T47D (cell line): ENCODE measurements at regions not wholly inside any gene's neighbourhood (a gene's known extent, or its start where the extent isn't known, plus 50 kb on each side); places are given as distances from the start of the nearest gene placed in this dataset.
"Not testable (repeated sequence)": the region's sequence is repeated elsewhere in the genome, so short reads cannot be mapped to it uniquely, and the experiment has no call there.

Experiments
- DNase-seq, 2 experiments: peaks; one replicate each; pipeline versions ENCODE4 v3.0.0 to v3.0.0-alpha.2; 2011 to 2012; ENCODE audit warnings: low read depth in 1 of 2, low spot score in 1 of 2
- JUND ChIP-seq: IDR thresholded peaks from 2 replicates; pipeline ENCODE4 v1.6.1; 2012; ENCODE audit warnings: low read depth
- in situ Hi-C: cut with HindIII; loops from 2 replicates; pipeline ENCODE4 v1.10.0; 2016; ENCODE audit warnings: low sequenced_read_pairs, low pct_unique_long_range_greater_than_20kb

DNA sequence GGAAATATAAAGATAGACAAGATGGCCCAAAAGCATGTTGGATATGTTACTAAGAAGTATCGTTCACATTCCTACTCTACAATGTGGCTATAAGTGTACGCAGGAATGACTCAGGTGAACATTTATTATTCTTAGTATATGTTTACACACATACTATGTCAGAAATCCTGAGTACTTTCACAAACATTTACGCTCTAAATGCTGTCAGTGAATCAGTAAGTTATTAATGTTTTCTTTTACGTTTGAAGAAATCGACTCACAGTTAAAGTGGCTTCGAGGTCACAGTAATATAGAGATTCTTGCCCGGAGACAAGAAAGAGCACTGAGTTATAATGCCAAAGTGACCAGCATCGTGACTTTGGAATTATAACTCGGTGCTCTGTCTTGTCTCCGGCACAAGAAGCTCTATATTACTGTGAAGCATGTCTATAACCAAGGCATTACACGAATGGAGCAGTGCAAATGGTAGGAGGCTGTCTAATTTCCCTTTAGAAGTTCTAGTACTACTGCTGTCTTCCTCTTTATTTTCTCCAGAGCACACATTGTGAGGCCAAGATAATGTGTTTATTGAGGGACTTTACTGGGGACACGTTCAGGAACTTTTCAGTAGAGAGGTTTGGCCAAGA lies 61.8 kb upstream of the P3H2 start:
- no peak for TF ChIP-seq JUND
- no peak for DNase-seq
- in situ Hi-C loops: no loop called here

DNA sequence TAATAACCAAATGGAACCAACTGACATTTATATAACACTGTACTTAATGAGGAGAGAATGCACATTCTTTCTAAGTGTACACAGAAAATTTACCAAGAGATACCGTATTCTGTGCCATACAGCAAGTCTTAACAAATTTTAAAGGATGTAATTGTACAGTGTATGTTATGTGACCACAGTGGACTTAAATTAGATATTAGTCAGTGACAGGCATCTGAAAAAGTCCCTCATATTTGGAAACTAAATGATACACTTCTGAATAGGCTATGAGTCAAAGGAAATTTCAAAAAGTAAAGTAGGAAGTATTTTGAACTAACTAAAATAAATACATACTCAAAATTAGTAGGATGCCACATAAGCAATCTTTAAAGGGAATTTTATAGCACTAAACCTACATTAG lies 59.6 kb upstream of the P3H2 start:
- DNase-seq: no peak
- in situ Hi-C loops: no loop called here
- TF ChIP-seq JUND: no peak

DNA sequence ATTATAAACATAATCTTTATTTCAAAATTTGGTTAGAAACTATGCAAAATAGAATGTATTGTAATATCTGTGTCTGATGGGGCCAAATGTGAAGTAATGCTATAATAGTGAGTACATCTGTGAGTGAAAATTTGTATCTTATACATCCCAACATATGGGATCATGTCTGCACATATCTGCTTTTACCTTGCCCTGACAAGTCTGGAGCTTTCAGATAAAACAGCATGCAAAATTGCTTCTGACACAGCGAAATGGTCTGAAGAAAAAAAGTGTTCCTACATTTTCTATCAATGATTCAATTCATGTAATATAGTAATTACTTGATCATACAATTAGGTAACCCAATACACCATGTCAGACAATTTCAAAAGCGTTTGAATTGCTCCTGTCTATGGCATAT lies 58.1 kb upstream of the P3H2 start:
- in situ Hi-C loops: no loop called here
- no peak for TF ChIP-seq JUND
- no peak for DNase-seq

DNA sequence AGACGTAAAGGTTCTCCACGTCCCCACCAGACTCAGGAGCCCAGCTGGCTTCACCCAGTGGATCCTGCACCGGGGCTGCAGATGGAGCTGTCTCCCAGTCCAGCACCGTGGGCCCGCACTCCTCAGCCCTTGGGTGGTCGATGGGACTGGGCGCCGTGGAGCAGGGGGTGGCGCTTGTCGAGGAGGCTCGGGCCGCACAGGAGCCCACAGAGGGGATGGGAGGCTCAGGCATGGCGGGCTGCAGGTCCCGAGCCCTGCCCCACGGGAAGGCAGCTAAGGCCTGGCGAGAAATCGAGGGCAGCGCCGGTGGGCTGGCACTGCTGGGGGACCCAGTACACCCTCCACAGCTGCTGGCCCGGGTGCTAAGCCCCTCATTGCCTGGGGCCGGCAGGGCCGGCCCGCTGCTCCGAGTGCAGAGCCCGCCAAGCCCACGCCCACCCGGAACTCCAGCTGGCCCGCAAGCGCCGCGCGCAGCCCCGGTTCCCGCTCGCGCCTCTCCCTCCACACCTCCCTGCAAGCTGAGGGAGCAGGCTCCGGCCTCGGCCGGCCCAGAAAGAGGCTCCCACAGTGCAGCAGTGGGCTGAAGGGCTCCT lies 56.3 kb upstream of the P3H2 start:
- in situ Hi-C loops, DNase-seq: not testable (repeated sequence)

DNA sequence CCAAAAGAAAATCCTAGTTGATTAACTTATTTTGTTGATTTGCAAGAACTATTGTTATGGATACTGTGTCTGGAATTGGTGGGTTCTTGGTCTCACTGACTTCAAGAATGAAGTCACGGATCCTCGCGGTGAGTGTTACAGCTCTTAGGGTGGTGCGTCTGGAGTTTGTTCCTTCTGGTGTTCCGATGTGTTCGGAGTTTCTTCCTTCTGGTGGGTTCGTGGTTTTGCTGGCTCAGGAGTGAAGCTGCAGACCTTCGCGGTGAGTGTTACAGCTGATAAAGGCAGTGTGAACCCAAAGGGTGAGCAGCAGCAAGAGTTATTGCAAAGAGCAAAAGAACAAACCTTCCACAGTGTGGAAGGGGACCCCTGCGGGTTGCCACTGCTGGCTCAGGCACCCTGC lies 55.4 kb upstream of the P3H2 start:
- in situ Hi-C loops: not testable (repeated sequence)

DNA sequence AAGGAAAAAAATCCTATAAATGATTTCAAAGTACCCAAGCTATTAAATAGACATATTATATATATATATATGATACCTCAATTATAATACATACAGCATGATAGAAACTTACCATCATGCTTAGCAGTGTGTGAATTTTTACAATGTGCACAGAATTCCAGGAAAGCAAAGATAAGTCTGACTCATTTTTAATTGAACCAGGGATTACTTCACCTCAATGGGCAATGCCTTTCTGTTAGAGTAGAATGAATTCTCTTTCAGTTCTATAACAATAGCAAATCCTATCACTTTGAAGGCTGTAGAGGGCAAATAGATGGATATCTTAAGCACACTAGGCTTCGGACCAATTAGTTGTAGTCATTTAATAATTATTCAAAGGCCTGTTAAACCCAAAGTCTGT lies 54.8 kb upstream of the P3H2 start:
- DNase-seq: no peak
- in situ Hi-C loops: no loop called here
- TF ChIP-seq JUND: no peak

More for the DNA sequence above, 55.4 kb upstream of the P3H2 start:
- not testable (repeated sequence) for DNase-seq

DNA sequence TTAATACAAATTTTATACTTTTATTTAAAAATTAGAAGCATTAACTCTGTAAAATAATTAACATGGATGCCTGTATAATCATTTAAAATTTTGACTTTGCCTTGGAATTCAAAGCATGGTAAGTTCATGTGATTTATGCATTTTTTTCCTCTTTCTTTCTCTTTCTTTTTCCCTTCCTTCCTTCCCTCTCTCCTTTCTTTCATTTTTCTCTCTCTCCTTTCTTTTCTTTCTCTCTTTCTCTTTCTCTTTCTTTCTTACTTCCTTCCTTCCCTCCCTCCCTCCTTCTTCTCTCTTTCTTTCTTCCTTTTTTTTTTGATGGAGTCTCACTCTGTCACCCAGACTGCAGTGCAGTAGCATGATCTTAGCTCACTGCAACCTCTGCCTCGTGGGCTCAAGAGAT lies 53.8 kb upstream of the P3H2 start:
- in situ Hi-C loops: no loop called here
- TF ChIP-seq JUND: no peak
- DNase-seq: no peak

DNA sequence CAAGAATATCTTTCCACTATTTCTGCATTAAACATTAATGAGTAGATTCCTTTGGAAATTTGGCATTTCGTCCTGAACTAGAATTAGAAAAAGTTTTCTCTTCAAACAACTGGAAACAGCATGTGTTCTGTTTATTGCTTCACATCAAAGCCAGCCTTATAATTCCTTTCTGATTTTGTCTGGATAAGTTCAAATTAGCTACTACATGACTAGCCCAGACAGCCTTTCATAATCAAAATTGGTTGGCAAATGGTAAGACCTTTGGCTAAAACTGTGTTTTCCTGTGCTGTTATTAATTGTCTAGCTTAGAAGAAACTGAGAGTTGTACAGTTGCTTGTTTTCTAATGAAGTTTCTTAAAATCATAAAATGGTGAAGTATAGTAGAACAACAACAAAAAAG lies 52.7 kb upstream of the P3H2 start:
- no peak for TF ChIP-seq JUND
- in situ Hi-C loops: no loop called here
- no peak for DNase-seq

DNA sequence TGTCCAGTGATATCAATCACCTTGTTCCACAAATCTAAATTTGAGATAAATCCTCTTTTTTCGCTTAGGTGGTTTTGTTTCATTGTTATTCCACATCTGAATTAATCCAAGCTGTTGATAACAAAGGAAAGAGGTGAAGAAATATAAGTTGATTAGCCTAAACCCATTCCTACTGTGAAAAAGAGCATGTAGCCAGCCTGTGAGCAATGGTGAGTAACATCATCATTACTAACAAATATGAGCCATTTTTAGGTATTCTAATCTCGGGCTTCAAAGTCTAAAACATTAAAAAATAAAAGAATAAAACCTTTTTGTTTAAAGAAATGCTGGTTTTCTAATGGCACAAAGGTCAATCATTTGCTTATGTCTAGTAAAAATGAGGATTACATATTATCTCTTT lies 52.1 kb upstream of the P3H2 start:
- in situ Hi-C loops: no loop called here
- DNase-seq: no peak
- no peak for TF ChIP-seq JUND
